ENCODE measurements at regions not wholly inside any gene's neighbourhood (a gene's known extent, or its start where the extent isn't known, plus 50 kb on each side); places are given as distances from the start of the nearest gene placed in this dataset.
"Not testable (repeated sequence)": the region's sequence is repeated elsewhere in the genome, so short reads cannot be mapped to it uniquely, and the experiment has no call there.

GRCh38 chr1:245102149-245102548 lies 52.6 kb upstream of the KIF26B start:
- not testable (repeated sequence) for H3K36me3 Mint-ChIP-seq; H3K9me3 ChIP-seq (ENCODE audit: low read depth); H3F3A ChIP-seq (ENCODE audit: low read depth); H3K79me2 ChIP-seq (ENCODE audit: low read depth); H3K9ac ChIP-seq; H3K27me3 Mint-ChIP-seq (ENCODE audit: insufficient read depth, low read depth); H3K9me3 Mint-ChIP-seq; H3K27me3 ChIP-seq; H2AFZ ChIP-seq (replicated peaks); H3K4me3 Mint-ChIP-seq; H4K20me1 ChIP-seq (ENCODE audit: low read depth); H3K4me1 ChIP-seq; H3K27ac Mint-ChIP-seq; H3K4me3 ChIP-seq; H3K4me1 Mint-ChIP-seq; H3K4me2 ChIP-seq; DNase-seq (ENCODE audit: low spot score); H3K36me3 ChIP-seq; H3K27ac ChIP-seq

GRCh38 chr1:245099401-245099800 lies 55.4 kb upstream of the KIF26B start:
- Mint-ChIP-seq H3K4me3 (no peak overlapping the region), H3K27ac (no peak overlapping the region), H3K27me3 (ENCODE audit: insufficient read depth, low read depth) (peaks cover 2% of the 10 kb centered on the region), H3K4me1 (peaks cover 6% of the 10 kb centered on the region), H3K36me3 (no peaks in the 10 kb centered on the region), H3K9me3 (peaks cover under 1% of the 10 kb centered on the region)
- H3K36me3 ChIP-seq, result no peaks in the 10 kb centered on the region
- H3F3A ChIP-seq (ENCODE audit: low read depth), result peaks cover 15% of the 10 kb centered on the region
- peaks cover 12% of the 10 kb centered on the region for H3K4me1 ChIP-seq
- no peaks in the 10 kb centered on the region for H4K20me1 ChIP-seq (ENCODE audit: low read depth)
- no peak for TF ChIP-seq EZH2phosphoT487 (IDR thresholded peaks at IDR 0.05)
- no peak overlapping the region for H3K4me2 ChIP-seq
- H3K27me3 ChIP-seq, result no peaks in the 10 kb centered on the region
- no peak overlapping the region for H2AFZ ChIP-seq (replicated peaks)
- no peak overlapping the region for H3K9ac ChIP-seq
- H3K4me3 ChIP-seq, result no peak overlapping the region
- no peak overlapping the region for H3K27ac ChIP-seq
- peak; percentile 35 for DNase-seq (ENCODE audit: low spot score)
- no peaks in the 10 kb centered on the region for H3K9me3 ChIP-seq (ENCODE audit: low read depth)
- no peaks in the 10 kb centered on the region for H3K79me2 ChIP-seq (ENCODE audit: low read depth)

GRCh38 chr1:245098924-245099323 lies 55.9 kb upstream of the KIF26B start:
- Mint-ChIP-seq H3K27ac (no peak overlapping the region), H3K4me3 (no peak overlapping the region), H3K27me3 (ENCODE audit: insufficient read depth, low read depth) (peaks cover 2% of the 10 kb centered on the region), H3K36me3 (no peaks in the 10 kb centered on the region), H3K4me1 (peaks cover 6% of the 10 kb centered on the region), H3K9me3 (no peaks in the 10 kb centered on the region)
- H3K27me3 ChIP-seq, result no peaks in the 10 kb centered on the region
- no peak overlapping the region for H3K27ac ChIP-seq
- no peak overlapping the region for H3K4me2 ChIP-seq
- no peak overlapping the region for H3K9ac ChIP-seq
- H4K20me1 ChIP-seq (ENCODE audit: low read depth), result no peaks in the 10 kb centered on the region
- TF ChIP-seq CTCF (IDR thresholded peaks at IDR 0.05), result no peak
- no peak for TF ChIP-seq EZH2 (IDR thresholded peaks at IDR 0.05)
- no peak for TF ChIP-seq EZH2phosphoT487 (IDR thresholded peaks at IDR 0.05)
- DNase-seq (ENCODE audit: low spot score), result no peak
- no peak overlapping the region for H3K4me3 ChIP-seq
- H3F3A ChIP-seq (ENCODE audit: low read depth), result peaks cover 19% of the 10 kb centered on the region
- no peaks in the 10 kb centered on the region for H3K79me2 ChIP-seq (ENCODE audit: low read depth)
- H2AFZ ChIP-seq (replicated peaks), result no peak overlapping the region
- no peaks in the 10 kb centered on the region for H3K9me3 ChIP-seq (ENCODE audit: low read depth)
- H3K4me1 ChIP-seq, result peaks cover 16% of the 10 kb centered on the region
- H3K36me3 ChIP-seq, result no peaks in the 10 kb centered on the region

DNA sequence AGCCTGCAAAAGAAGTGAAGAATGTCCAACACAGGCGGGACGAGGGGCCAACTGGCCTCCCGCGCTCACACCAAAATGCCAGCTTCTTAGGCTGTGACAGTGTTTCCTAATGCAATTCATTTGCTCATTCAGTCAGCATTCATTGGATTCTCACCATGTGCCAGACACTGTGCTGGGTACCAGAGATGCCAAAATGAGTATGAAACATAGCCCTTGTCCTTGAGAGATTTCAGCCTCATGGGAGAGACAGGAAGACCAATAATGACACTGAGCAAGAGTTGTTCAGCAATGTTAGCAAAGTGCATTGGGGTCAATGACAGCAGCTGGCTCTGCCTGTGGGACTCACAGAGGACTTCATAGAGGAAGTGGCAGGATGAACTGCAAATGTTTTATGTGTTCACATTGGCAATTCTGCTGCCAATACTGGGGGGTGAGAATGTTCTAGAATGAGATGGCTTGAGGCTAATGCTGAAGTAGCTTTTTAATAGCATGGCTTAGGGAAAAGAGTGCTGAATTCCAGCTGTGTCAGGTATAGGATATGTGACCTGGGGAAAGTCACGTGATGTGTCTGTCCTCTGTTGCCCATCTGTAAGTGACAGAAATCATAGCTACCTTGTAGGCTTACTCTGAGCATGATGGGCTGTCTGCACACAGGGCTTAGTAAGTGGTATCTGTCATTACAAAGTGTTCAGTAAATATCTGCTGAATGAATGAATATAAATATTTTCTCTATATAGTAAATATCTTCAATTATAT lies 58.3 kb upstream of the KIF26B start:
- H3K79me2 ChIP-seq (ENCODE audit: low read depth), result no peaks in the 10 kb centered on the region
- no peak overlapping the region for H2AFZ ChIP-seq (replicated peaks)
- H3K27me3 ChIP-seq, result no peaks in the 10 kb centered on the region
- no peaks in the 10 kb centered on the region for H3K9me3 ChIP-seq (ENCODE audit: low read depth)
- Mint-ChIP-seq H3K9me3 (no peaks in the 10 kb centered on the region), H3K4me3 (no peak overlapping the region), H3K4me1 (peaks cover 8% of the 10 kb centered on the region), H3K27me3 (ENCODE audit: insufficient read depth, low read depth) (peaks cover 2% of the 10 kb centered on the region), H3K27ac (no peak overlapping the region), H3K36me3 (no peaks in the 10 kb centered on the region)
- H3K4me3 ChIP-seq, result no peak overlapping the region
- peaks cover 20% of the 10 kb centered on the region for H3F3A ChIP-seq (ENCODE audit: low read depth)
- H3K27ac ChIP-seq, result peak overlapping the region; percentile 45
- no peak for DNase-seq (ENCODE audit: low spot score)
- peaks cover 16% of the 10 kb centered on the region for H3K4me1 ChIP-seq
- TF ChIP-seq EZH2 (IDR thresholded peaks at IDR 0.05), result no peak
- no peak for TF ChIP-seq CTCF (IDR thresholded peaks at IDR 0.05)
- TF ChIP-seq EZH2phosphoT487 (IDR thresholded peaks at IDR 0.05), result no peak
- no peak overlapping the region for H3K9ac ChIP-seq
- no peak overlapping the region for H3K4me2 ChIP-seq
- no peaks in the 10 kb centered on the region for H4K20me1 ChIP-seq (ENCODE audit: low read depth)
- H3K36me3 ChIP-seq, result no peaks in the 10 kb centered on the region
